Liver (tissue), 8 donors: ENCODE measurements at regions not wholly inside any gene's neighbourhood (a gene's known extent, or its start where the extent isn't known, plus 50 kb on each side); places are given as distances from the start of the nearest gene placed in this dataset.

Experiments used
- DNase-seq: peaks from one replicate; pipeline ENCODE4 v3.0.0-alpha.2; 2017; ENCODE audit warnings: low spot score
- H3K27ac ChIP-seq, 2 donors: one replicate each; pipeline ENCODE4 v1.7.0; 2013; ENCODE audit warnings: inconsistent platforms in 2 of 2, low read length in 2 of 2, control low read depth in 1 of 2, low read depth in 1 of 2, mild to moderate bottlenecking in 1 of 2
- H3K27me3 ChIP-seq, 4 donors: one replicate each; pipeline versions ENCODE4 v1.6.1 to v1.7.0; 2013; ENCODE audit warnings: low read length in 3 of 4, inconsistent platforms in 1 of 4, mild to moderate bottlenecking in 1 of 4, moderate library complexity in 1 of 4; ENCODE audit not compliant: control insufficient read depth in 4 of 4, insufficient read depth in 4 of 4
- H3K36me3 ChIP-seq, 4 donors: one replicate each; pipeline versions ENCODE4 v1.6.1 to v1.7.0; 2013; ENCODE audit warnings: low read length in 3 of 4, mild to moderate bottlenecking in 3 of 4, low read depth in 1 of 4, moderate library complexity in 1 of 4; ENCODE audit not compliant: control insufficient read depth in 4 of 4, insufficient read depth in 3 of 4
- H3K4me1 ChIP-seq, 4 donors: one replicate each; pipeline versions ENCODE4 v1.6.1 to v1.7.0; 2013; ENCODE audit warnings: low read length in 3 of 4, mild to moderate bottlenecking in 3 of 4, moderate library complexity in 1 of 4; ENCODE audit not compliant: control insufficient read depth in 4 of 4, insufficient read depth in 4 of 4
- H3K4me3 ChIP-seq, 3 donors: one replicate each; pipeline versions ENCODE4 v1.6.1 to v1.7.0; 2013; ENCODE audit warnings: low read length in 3 of 3, control low read depth in 1 of 3, low read depth in 1 of 3, mild to moderate bottlenecking in 1 of 3
- H3K9ac ChIP-seq, 2 donors: one replicate each; pipeline ENCODE4 v1.7.0; 2013; ENCODE audit warnings: low read length in 2 of 2, mild to moderate bottlenecking in 2 of 2, moderate library complexity in 2 of 2, control low read depth in 1 of 2, low read depth in 1 of 2
- H3K9me3 ChIP-seq, 4 donors: one replicate each; pipeline versions ENCODE4 v1.6.1 to v1.7.0; 2013; ENCODE audit warnings: low read length in 3 of 4; ENCODE audit not compliant: control insufficient read depth in 4 of 4
- EGR1 ChIP-seq, 2 donors: IDR thresholded peaks; 2 replicates each; pipeline ENCODE4 v1.6.1; 2016 to 2018; ENCODE audit warnings: antibody characterized with exemption in 2 of 2, low read depth in 2 of 2
- FOXA1 ChIP-seq: IDR thresholded peaks from 2 replicates; pipeline ENCODE4 v1.6.1; 2016; ENCODE audit warnings: antibody characterized with exemption
- FOXA2 ChIP-seq: IDR thresholded peaks from 2 replicates; pipeline ENCODE4 v1.6.1; 2016; ENCODE audit warnings: antibody characterized with exemption
- HNF4A ChIP-seq, 2 donors: conservative IDR thresholded peaks; 2 replicates each; pipeline ENCODE4 v1.6.1; 2016; ENCODE audit warnings: antibody characterized with exemption in 2 of 2, mild to moderate bottlenecking in 2 of 2
- HNF4G ChIP-seq: IDR thresholded peaks from 2 replicates; pipeline ENCODE4 v1.6.1; 2016; ENCODE audit warnings: antibody characterized with exemption
- NR2F2 ChIP-seq: IDR thresholded peaks from 2 replicates; pipeline ENCODE4 v1.6.1; 2016; ENCODE audit warnings: antibody characterized with exemption
- RAD21 ChIP-seq, 2 donors: IDR thresholded peaks; 2 replicates each; pipeline ENCODE4 v1.6.1; 2016; ENCODE audit warnings: antibody characterized with exemption in 2 of 2, mild to moderate bottlenecking in 2 of 2
- RXRA ChIP-seq, 2 donors: IDR thresholded peaks; 2 replicates each; pipeline ENCODE4 v1.6.1; 2017 to 2018; ENCODE audit warnings: antibody characterized with exemption in 2 of 2, mild to moderate bottlenecking in 1 of 2
- SP1 ChIP-seq: IDR thresholded peaks from 2 replicates; pipeline ENCODE4 v1.6.1; 2018; ENCODE audit warnings: antibody characterized with exemption, mild to moderate bottlenecking
- TAF1 ChIP-seq: conservative IDR thresholded peaks from 2 replicates; pipeline ENCODE4 v1.6.1; 2016; ENCODE audit warnings: antibody characterized with exemption, mild to moderate bottlenecking
- YY1 ChIP-seq: IDR thresholded peaks from 2 replicates; pipeline ENCODE4 v1.6.1; 2016; ENCODE audit warnings: antibody characterized with exemption, mild to moderate bottlenecking
- WGBS: extraction: QIAGEN DNeasy Blood & Tissue Kit; methylation state at CpG from one replicate; pipeline ENCODE4 v1.1.7; 2013; 5-methylcytosine and 5-hydroxymethylcytosine counted together
- TF ChIP-seq, protein P1 (sequence below): IDR thresholded peaks from 2 replicates; pipeline ENCODE4 v1.6.1; 2016; ENCODE audit warnings: antibody characterized with exemption, mild to moderate bottlenecking
- TF ChIP-seq, protein P2 (sequence below): IDR thresholded peaks from 2 replicates; pipeline ENCODE4 v1.6.1; 2016; ENCODE audit warnings: antibody characterized with exemption
- TF ChIP-seq, protein P3 (sequence below): IDR thresholded peaks from 2 replicates; pipeline ENCODE4 v1.6.1; 2016; ENCODE audit warnings: antibody characterized with exemption
- TF ChIP-seq, protein P4 (sequence below): IDR thresholded peaks from 2 replicates; pipeline ENCODE4 v1.6.1; 2016; ENCODE audit warnings: antibody characterized with exemption
- TF ChIP-seq, protein P5 (sequence below): fragments of 150-350 bp; IDR thresholded peaks from 2 replicates; pipeline ENCODE4 v1.5.1; 2017; ENCODE audit warnings: improper control_type of control experiment, low read depth, low read length; ENCODE audit not compliant: missing input control
- donor health status: healthy.
- donor health status: healthy.
- donor health status: healthy.
- donor health status: healthy.
- donor health status: healthy.

DNA sequence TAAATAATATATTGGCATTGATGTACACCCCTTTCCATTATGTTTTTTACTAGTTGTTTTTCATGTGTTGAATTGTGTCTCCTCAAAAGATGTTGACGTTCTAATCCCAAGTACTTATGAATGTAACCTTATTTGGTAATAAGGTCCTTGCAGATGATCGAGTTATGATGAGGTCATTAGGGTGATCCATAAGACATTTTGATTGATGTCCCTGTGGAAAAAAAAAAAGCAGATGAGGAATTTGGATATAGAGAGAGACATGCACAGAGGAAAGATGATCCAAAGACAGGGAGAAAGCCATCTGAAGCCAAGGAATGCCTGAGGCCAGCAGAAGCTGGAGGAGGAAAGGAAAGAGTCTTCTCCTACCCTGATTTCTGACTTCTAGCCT is 632.7 kb downstream of the TLR4 start:
- TF ChIP-seq HNF4A (conservative IDR thresholded peaks at IDR 0.05) (no peak), YY1 (no peak), TAF1 (no peak), RXRA (IDR thresholded peaks at IDR 0.05) (no peak), EGR1 (IDR thresholded peaks at IDR 0.05; ENCODE audit: low read depth in 2 of 2) (no peak)
- TF ChIP-seq, protein P1, sequence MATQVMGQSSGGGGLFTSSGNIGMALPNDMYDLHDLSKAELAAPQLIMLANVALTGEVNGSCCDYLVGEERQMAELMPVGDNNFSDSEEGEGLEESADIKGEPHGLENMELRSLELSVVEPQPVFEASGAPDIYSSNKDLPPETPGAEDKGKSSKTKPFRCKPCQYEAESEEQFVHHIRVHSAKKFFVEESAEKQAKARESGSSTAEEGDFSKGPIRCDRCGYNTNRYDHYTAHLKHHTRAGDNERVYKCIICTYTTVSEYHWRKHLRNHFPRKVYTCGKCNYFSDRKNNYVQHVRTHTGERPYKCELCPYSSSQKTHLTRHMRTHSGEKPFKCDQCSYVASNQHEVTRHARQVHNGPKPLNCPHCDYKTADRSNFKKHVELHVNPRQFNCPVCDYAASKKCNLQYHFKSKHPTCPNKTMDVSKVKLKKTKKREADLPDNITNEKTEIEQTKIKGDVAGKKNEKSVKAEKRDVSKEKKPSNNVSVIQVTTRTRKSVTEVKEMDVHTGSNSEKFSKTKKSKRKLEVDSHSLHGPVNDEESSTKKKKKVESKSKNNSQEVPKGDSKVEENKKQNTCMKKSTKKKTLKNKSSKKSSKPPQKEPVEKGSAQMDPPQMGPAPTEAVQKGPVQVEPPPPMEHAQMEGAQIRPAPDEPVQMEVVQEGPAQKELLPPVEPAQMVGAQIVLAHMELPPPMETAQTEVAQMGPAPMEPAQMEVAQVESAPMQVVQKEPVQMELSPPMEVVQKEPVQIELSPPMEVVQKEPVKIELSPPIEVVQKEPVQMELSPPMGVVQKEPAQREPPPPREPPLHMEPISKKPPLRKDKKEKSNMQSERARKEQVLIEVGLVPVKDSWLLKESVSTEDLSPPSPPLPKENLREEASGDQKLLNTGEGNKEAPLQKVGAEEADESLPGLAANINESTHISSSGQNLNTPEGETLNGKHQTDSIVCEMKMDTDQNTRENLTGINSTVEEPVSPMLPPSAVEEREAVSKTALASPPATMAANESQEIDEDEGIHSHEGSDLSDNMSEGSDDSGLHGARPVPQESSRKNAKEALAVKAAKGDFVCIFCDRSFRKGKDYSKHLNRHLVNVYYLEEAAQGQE: no peak
- no peak overlapping the region for H3K4me3 ChIP-seq
- no peak overlapping the region for H3K9ac ChIP-seq
- peaks cover 2 to 17% (median 5%) of the 10 kb centered on the region in 4 donors for H3K4me1 ChIP-seq
- no peak overlapping the region for H3K27ac ChIP-seq
- H3K36me3 ChIP-seq: no peaks in the 10 kb centered on the region
- no peaks in the 10 kb centered on the region for H3K27me3 ChIP-seq
- H3K9me3 ChIP-seq: no peaks in the 10 kb centered on the region
- no peak for DNase-seq
- WGBS: 76% methylated on average over 2 of the region's 2 CpGs

DNA sequence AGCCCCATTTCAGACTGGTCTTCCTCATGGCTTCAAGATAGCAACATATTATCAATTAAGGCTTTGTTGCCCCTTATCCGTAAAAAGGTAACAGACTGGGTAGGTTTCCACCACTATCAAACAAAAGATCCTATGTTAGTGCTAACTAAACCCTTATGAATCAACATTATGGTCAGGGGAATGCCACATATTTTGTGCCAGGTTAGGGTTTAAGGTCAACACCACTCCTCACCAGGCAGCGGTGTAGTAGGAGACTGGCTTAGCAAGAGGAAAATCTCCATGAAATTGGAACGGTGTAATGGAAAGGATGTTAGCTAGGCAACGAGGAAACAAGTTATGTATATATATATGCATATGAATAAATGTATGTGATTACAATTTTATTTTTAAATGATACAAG is 655.8 kb downstream of the TLR4 start:
- TF ChIP-seq HNF4G (no peak), FOXA2 (no peak), EGR1 (IDR thresholded peaks at IDR 0.05; ENCODE audit: low read depth in 2 of 2) (no peak), RXRA (IDR thresholded peaks at IDR 0.05) (no peak), NR2F2 (no peak), RAD21 (IDR thresholded peaks at IDR 0.05) (no peak), SP1 (no peak), FOXA1 (no peak), HNF4A (conservative IDR thresholded peaks at IDR 0.05) (no peak), YY1 (no peak)
- TF ChIP-seq, protein P2, sequence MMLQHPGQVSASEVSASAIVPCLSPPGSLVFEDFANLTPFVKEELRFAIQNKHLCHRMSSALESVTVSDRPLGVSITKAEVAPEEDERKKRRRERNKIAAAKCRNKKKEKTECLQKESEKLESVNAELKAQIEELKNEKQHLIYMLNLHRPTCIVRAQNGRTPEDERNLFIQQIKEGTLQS: no peak
- TF ChIP-seq, protein P3, sequence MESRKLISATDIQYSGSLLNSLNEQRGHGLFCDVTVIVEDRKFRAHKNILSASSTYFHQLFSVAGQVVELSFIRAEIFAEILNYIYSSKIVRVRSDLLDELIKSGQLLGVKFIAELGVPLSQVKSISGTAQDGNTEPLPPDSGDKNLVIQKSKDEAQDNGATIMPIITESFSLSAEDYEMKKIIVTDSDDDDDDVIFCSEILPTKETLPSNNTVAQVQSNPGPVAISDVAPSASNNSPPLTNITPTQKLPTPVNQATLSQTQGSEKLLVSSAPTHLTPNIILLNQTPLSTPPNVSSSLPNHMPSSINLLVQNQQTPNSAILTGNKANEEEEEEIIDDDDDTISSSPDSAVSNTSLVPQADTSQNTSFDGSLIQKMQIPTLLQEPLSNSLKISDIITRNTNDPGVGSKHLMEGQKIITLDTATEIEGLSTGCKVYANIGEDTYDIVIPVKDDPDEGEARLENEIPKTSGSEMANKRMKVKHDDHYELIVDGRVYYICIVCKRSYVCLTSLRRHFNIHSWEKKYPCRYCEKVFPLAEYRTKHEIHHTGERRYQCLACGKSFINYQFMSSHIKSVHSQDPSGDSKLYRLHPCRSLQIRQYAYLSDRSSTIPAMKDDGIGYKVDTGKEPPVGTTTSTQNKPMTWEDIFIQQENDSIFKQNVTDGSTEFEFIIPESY: no peak
- TF ChIP-seq, protein P4, sequence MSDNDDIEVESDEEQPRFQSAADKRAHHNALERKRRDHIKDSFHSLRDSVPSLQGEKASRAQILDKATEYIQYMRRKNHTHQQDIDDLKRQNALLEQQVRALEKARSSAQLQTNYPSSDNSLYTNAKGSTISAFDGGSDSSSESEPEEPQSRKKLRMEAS: no peak
- TF ChIP-seq, protein P1: no peak
- TF ChIP-seq, protein P5, sequence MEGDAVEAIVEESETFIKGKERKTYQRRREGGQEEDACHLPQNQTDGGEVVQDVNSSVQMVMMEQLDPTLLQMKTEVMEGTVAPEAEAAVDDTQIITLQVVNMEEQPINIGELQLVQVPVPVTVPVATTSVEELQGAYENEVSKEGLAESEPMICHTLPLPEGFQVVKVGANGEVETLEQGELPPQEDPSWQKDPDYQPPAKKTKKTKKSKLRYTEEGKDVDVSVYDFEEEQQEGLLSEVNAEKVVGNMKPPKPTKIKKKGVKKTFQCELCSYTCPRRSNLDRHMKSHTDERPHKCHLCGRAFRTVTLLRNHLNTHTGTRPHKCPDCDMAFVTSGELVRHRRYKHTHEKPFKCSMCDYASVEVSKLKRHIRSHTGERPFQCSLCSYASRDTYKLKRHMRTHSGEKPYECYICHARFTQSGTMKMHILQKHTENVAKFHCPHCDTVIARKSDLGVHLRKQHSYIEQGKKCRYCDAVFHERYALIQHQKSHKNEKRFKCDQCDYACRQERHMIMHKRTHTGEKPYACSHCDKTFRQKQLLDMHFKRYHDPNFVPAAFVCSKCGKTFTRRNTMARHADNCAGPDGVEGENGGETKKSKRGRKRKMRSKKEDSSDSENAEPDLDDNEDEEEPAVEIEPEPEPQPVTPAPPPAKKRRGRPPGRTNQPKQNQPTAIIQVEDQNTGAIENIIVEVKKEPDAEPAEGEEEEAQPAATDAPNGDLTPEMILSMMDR: no peak
- WGBS: 91% methylated on average over 4 of the region's 4 CpGs
- DNase-seq: no peak
- Histone ChIP-seq H3K4me1 (no peaks in the 10 kb centered on the region), H3K27me3 (no peaks in the 10 kb centered on the region), H3K4me3 (no peak overlapping the region), H3K9ac (no peak overlapping the region), H3K36me3 (no peaks in the 10 kb centered on the region), H3K27ac (no peak overlapping the region), H3K9me3 (peaks cover 0 to 3% (median 0%) of the 10 kb centered on the region in 4 donors)
